Adrenal gland (tissue), 5 donors: ENCODE measurements at regions not wholly inside any gene's neighbourhood (a gene's known extent, or its start where the extent isn't known, plus 50 kb on each side); places are given as distances from the start of the nearest gene placed in this dataset.

ENCODE experiments used
- CTCF ChIP-seq, 6 experiments: fragments of 450-650 bp in 4 of 6; fragments of 200-600 bp in 2 of 6; sonication (generic) in 1 of 6; IDR thresholded peaks; 1 replicate in 5 of 6; 2 replicates in 1 of 6; pipeline versions ENCODE4 v1.5.1 to v1.8.0; 2016 to 2021; ENCODE audit warnings: antibody characterized with exemption in 6 of 6, mild to moderate bottlenecking in 2 of 6, moderate library complexity in 1 of 6
- POLR2A ChIP-seq, 2 donors: fragments of 450-650 bp; IDR thresholded peaks; one replicate each; pipeline ENCODE4 v1.6.1; 2017; ENCODE audit warnings: antibody characterized with exemption in 2 of 2, mild to moderate bottlenecking in 2 of 2, moderate library complexity in 1 of 2
- donor health status: DM: no; HTN: no; CAD: no.

- no peak for TF ChIP-seq CTCF (IDR thresholded peaks at IDR 0.05)
- no peak for TF ChIP-seq POLR2A (IDR thresholded peaks at IDR 0.05)
Measured at GRCh38 chr18:78790511-78790910, 189.1 kb upstream of the SALL3 start.
